Body of pancreas (tissue), 4 donors: ENCODE measurements at regions not wholly inside any gene's neighbourhood (a gene's known extent, or its start where the extent isn't known, plus 50 kb on each side); places are given as distances from the start of the nearest gene placed in this dataset.

Source experiments
- ATAC-seq: fragments of 150-250 bp; one replicate; pipeline ENCODE4 v1.9.1; 2016
- DNase-seq, 4 donors: peaks; one replicate each; pipeline ENCODE4 v3.0.0-alpha.2; 2019
- H3K27ac ChIP-seq, 4 donors: fragments of 200-600 bp; sonication (generic); 1 replicate in 3 of 4; 2 replicates in 1 of 4; pipeline versions ENCODE4 v1.5.1 to v1.6.1; 2016 to 2019; ENCODE audit warnings: mild to moderate bottlenecking in 1 of 4, mixed read lengths in 1 of 4, moderate library complexity in 1 of 4
- H3K27me3 ChIP-seq, 2 donors: fragments of 200-600 bp; sonication (generic); one replicate each; pipeline ENCODE4 v1.6.0; 2016; ENCODE audit warnings: mild to moderate bottlenecking in 1 of 2
- H3K36me3 ChIP-seq, 2 donors: fragments of 200-600 bp; sonication (generic); replicated peaks in 1 of 2; 2 replicates each; pipeline ENCODE4 v1.5.1; 2016; ENCODE audit warnings: low read depth in 2 of 2; ENCODE audit not compliant: insufficient read depth in 1 of 2
- H3K4me1 ChIP-seq: fragments of 200-600 bp; sonication (generic); one replicate; pipeline ENCODE4 v1.6.0; 2016
- H3K4me3 ChIP-seq, 2 donors: fragments of 200-600 bp; sonication (generic); 1 replicate in 1 of 2; 2 replicates in 1 of 2; pipeline ENCODE4 v1.5.1; 2016 to 2019
- H3K9me3 ChIP-seq, 3 donors: fragments of 200-600 bp; sonication (generic); 1 replicate in 2 of 3; 2 replicates in 1 of 3; pipeline ENCODE4 v1.5.1; 2016
- POLR2A ChIP-seq, 3 donors: fragments of 450-650 bp; IDR thresholded peaks; one replicate each; pipeline ENCODE4 v1.6.1; 2016; ENCODE audit warnings: antibody characterized with exemption in 3 of 3, mild to moderate bottlenecking in 2 of 3
- WGBS, 2 donors: methylation state at CpG; one replicate each; pipeline ENCODE4 v1.1.5; 2017; 5-methylcytosine and 5-hydroxymethylcytosine counted together
- intact Hi-C: fragments of 100-400 bp; cut with DNase I; formaldehyde crosslinking; loops from one replicate; pipeline ENCODE4 v1.15.1; 2023
- TF ChIP-seq, protein P1 (sequence below), 7 experiments: fragments of 450-650 bp in 4 of 7; fragments of 200-600 bp in 3 of 7; sonication (generic) in 3 of 7; IDR thresholded peaks; one replicate each; pipeline ENCODE4 v1.5.1; 2016 to 2019; ENCODE audit warnings: antibody characterized with exemption in 7 of 7

GRCh38 chr4:136858903-136859302, 673.4 kb downstream of the PCDH18 start:
- no peak overlapping the region for H3K4me3 ChIP-seq
- intact Hi-C loops = no loop called here
- DNase-seq (no peak), ATAC-seq (no peak)
- H3K4me1 ChIP-seq = peaks cover 8% of the 10 kb centered on the region
- H3K9me3 ChIP-seq = no peaks in the 10 kb centered on the region
- no peaks in the 10 kb centered on the region for H3K27me3 ChIP-seq
- no peak for TF ChIP-seq POLR2A (IDR thresholded peaks at IDR 0.05)
- TF ChIP-seq, protein P1, sequence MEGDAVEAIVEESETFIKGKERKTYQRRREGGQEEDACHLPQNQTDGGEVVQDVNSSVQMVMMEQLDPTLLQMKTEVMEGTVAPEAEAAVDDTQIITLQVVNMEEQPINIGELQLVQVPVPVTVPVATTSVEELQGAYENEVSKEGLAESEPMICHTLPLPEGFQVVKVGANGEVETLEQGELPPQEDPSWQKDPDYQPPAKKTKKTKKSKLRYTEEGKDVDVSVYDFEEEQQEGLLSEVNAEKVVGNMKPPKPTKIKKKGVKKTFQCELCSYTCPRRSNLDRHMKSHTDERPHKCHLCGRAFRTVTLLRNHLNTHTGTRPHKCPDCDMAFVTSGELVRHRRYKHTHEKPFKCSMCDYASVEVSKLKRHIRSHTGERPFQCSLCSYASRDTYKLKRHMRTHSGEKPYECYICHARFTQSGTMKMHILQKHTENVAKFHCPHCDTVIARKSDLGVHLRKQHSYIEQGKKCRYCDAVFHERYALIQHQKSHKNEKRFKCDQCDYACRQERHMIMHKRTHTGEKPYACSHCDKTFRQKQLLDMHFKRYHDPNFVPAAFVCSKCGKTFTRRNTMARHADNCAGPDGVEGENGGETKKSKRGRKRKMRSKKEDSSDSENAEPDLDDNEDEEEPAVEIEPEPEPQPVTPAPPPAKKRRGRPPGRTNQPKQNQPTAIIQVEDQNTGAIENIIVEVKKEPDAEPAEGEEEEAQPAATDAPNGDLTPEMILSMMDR (IDR thresholded peaks at IDR 0.05) = no peak
- H3K36me3 ChIP-seq = no peaks in the 10 kb centered on the region
- H3K27ac ChIP-seq = no peak overlapping the region

DNA sequence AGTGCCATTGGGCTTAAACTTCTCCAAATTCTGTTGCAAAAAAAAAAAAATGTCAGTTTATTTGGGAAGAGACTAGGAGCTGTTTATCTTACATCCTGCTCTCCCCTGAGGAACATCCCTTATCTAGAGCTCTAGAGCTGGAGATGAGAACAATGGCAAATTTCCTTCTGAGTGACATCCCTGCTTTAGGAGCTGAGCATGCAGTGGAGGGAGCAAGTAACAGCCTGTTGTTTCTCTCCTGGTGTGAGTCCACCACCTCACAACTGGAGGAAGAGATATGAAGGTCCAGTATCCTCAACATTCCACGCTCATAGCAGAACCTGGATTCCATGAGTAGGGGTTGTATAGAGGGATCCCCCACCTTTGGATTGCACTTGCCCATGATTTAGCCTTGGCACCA, 676.4 kb downstream of the PCDH18 start:
- DNase-seq (no peak), ATAC-seq (no peak)
- 74 to 83% methylated on average over 1 of the region's 1 CpG for WGBS, 2 donors
- Histone ChIP-seq H3K9me3 (no peaks in the 10 kb centered on the region), H3K4me3 (no peak overlapping the region), H3K27ac (no peak overlapping the region), H3K36me3 (no peaks in the 10 kb centered on the region), H3K4me1 (no peaks in the 10 kb centered on the region), H3K27me3 (no peaks in the 10 kb centered on the region)
- TF ChIP-seq POLR2A (IDR thresholded peaks at IDR 0.05) = no peak
- TF ChIP-seq, protein P1 (IDR thresholded peaks at IDR 0.05) = no peak
- intact Hi-C loops = no loop called here

DNA sequence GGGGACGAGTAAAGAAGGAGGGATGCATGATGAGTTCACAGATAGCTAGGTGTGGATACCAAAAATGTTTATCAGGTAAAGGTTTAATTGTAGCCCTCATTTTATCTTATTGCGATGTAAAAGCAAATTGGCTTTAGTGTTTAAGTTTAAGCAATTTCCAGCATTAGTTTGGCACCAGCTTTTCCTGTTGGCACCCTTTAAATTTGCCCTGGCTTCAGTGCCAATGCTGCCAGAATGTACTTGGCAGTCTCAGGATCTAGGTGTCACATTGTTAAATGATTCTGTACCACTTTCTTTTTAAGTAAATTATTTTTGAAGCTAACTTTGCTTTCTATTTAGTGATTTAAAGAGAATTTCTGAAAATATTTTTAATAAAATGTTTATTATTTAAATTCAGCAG, 681.8 kb downstream of the PCDH18 start:
- H3K36me3 ChIP-seq = no peaks in the 10 kb centered on the region
- ATAC-seq = no peak
- no peaks in the 10 kb centered on the region for H3K27me3 ChIP-seq
- DNase-seq = no peak
- H3K4me3 ChIP-seq = no peak overlapping the region
- intact Hi-C loops = no loop called here
- H3K9me3 ChIP-seq = no peaks in the 10 kb centered on the region
- no peak for TF ChIP-seq POLR2A (IDR thresholded peaks at IDR 0.05)
- TF ChIP-seq, protein P1 (IDR thresholded peaks at IDR 0.05) = no peak
- no peaks in the 10 kb centered on the region for H3K4me1 ChIP-seq
- 28 to 30% methylated on average over 2 of the region's 2 CpGs for WGBS, 2 donors
- H3K27ac ChIP-seq = no peak overlapping the region

DNA sequence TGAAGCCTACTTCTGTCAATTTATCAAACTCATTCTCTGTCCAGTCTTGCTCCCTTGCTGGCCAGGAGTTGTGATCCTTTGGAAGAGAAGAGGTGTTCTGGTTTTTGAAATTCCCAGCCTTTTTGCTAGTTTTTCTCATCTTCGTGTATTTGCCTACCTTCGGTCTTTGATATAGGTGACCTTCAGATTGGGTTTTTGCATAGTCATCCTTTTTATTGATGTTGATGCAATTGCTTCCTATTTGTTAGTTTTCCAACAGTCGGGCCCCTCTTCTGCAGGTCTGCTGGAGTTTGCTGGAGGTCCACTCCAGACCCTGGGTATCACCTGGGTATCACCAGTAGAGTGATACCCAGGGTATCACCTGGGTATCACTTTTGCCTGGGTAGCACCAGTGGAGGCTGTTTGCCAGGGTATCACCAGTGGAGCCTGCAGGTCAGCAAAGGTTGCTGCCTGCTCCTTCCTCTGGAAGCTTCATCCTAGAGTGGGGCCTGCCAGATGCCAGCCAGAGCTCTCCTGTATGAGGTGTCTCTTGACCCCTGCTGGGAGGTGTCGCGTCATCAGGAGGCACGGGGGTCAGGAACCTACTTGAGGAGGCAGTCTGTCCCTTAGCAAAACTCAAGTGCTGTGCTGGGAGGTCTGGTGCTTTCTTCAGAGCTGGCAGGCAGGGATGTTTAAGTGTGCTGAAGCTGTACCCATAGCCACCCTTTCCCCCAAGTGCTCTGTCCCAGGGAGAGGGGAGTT, 684.2 kb downstream of the PCDH18 start:
- intact Hi-C loops = no loop called here
- TF ChIP-seq POLR2A (IDR thresholded peaks at IDR 0.05) = no peak
- TF ChIP-seq, protein P1 (IDR thresholded peaks at IDR 0.05) = no peak
- Histone ChIP-seq H3K9me3 (no peaks in the 10 kb centered on the region), H3K4me1 (no peaks in the 10 kb centered on the region), H3K36me3 (no peaks in the 10 kb centered on the region), H3K27me3 (no peaks in the 10 kb centered on the region), H3K27ac (no peak overlapping the region), H3K4me3 (no peak overlapping the region)
- ATAC-seq (no peak), DNase-seq (no peak)
- WGBS, 2 donors = 68 to 77% methylated on average over 3 of the region's 6 CpGs

- intact Hi-C loops = no loop called here
- no peaks in the 10 kb centered on the region for H3K9me3 ChIP-seq
- no peak overlapping the region for H3K4me3 ChIP-seq
- no peaks in the 10 kb centered on the region for H3K36me3 ChIP-seq
- H3K27ac ChIP-seq = no peak overlapping the region
- H3K27me3 ChIP-seq = no peaks in the 10 kb centered on the region
- TF ChIP-seq POLR2A (IDR thresholded peaks at IDR 0.05) = no peak
- TF ChIP-seq, protein P1 (IDR thresholded peaks at IDR 0.05) = no peak
- WGBS, 2 donors = 51 to 60% methylated on average over 2 of the region's 2 CpGs
- no peaks in the 10 kb centered on the region for H3K4me1 ChIP-seq
- no peak for DNase-seq
- ATAC-seq = no peak
Observed at GRCh38 chr4:136841526-136841925, 690.8 kb downstream of the PCDH18 start.
